ENCODE measurements at regions not wholly inside any gene's neighbourhood (a gene's known extent, or its start where the extent isn't known, plus 50 kb on each side); places are given as distances from the start of the nearest gene placed in this dataset.
"Not testable (repeated sequence)": the region's sequence is repeated elsewhere in the genome, so short reads cannot be mapped to it uniquely, and the experiment has no call there.

GRCh38 chr9:84054341-84055010 lies 73.9 kb downstream of the RMI1 start:
- FAIRE-seq, result no peak
- no peak for DNase-seq (ENCODE audit: insufficient read length, low spot score)

- DNase-seq (ENCODE audit: insufficient read length, low spot score), result no peak
- FAIRE-seq, result no peak
These were observed 77.1 kb downstream of the RMI1 start for GRCh38 chr9:84057662-84058061.

- no peak for FAIRE-seq
These were observed 79.3 kb downstream of the RMI1 start for GRCh38 chr9:84059936-84060335.

GRCh38 chr9:84061613-84062193 lies 81.1 kb downstream of the RMI1 start:
- FAIRE-seq (no peak), DNase-seq (ENCODE audit: insufficient read length, low spot score) (no peak)

More at GRCh38 chr9:84059936-84060335, 79.3 kb downstream of the RMI1 start:
- no peak for DNase-seq (ENCODE audit: insufficient read length, low spot score)

GRCh38 chr9:84062538-84062937 lies 81.9 kb downstream of the RMI1 start:
- DNase-seq (ENCODE audit: insufficient read length, low spot score) (no peak), FAIRE-seq (no peak)

GRCh38 chr9:84067821-84068220 lies 87.2 kb downstream of the RMI1 start:
- no peak for FAIRE-seq
- DNase-seq (ENCODE audit: insufficient read length, low spot score), result no peak

GRCh38 chr9:84068872-84069271 lies 88.3 kb downstream of the RMI1 start:
- no peak for FAIRE-seq

GRCh38 chr9:84070590-84070989 lies 90.0 kb downstream of the RMI1 start:
- FAIRE-seq (no peak), DNase-seq (ENCODE audit: insufficient read length, low spot score) (no peak)

More at GRCh38 chr9:84068872-84069271, 88.3 kb downstream of the RMI1 start:
- no peak for DNase-seq (ENCODE audit: insufficient read length, low spot score)

GRCh38 chr9:84072621-84073180 lies 92.1 kb downstream of the RMI1 start:
- DNase-seq (ENCODE audit: insufficient read length, low spot score) (no peak), FAIRE-seq (no peak)

- FAIRE-seq (no peak), DNase-seq (ENCODE audit: insufficient read length, low spot score) (no peak)
These were observed 94.4 kb downstream of the RMI1 start for GRCh38 chr9:84075004-84075403.

- no peak for DNase-seq (ENCODE audit: insufficient read length, low spot score)
- FAIRE-seq, result no peak
These were observed 95.8 kb downstream of the RMI1 start for GRCh38 chr9:84076384-84076783.

- FAIRE-seq; DNase-seq (ENCODE audit: insufficient read length, low spot score): not testable (repeated sequence)
These were observed 97.2 kb downstream of the RMI1 start for GRCh38 chr9:84077816-84078215.

GRCh38 chr9:84079994-84080393 lies 99.4 kb downstream of the RMI1 start:
- no peak for FAIRE-seq

GRCh38 chr9:84101964-84102632 lies 121.5 kb downstream of the RMI1 start:
- no peak for DNase-seq (ENCODE audit: insufficient read length, low spot score)
- FAIRE-seq, result no peak

More at GRCh38 chr9:84079994-84080393, 99.4 kb downstream of the RMI1 start:
- no peak for DNase-seq (ENCODE audit: insufficient read length, low spot score)

GRCh38 chr9:84103651-84104377 lies 123.2 kb downstream of the RMI1 start:
- FAIRE-seq, result no peak
- no peak for DNase-seq (ENCODE audit: insufficient read length, low spot score)

GRCh38 chr9:84107081-84107480 lies 126.5 kb downstream of the RMI1 start:
- DNase-seq (ENCODE audit: insufficient read length, low spot score) (no peak), FAIRE-seq (no peak)

- no peak for DNase-seq (ENCODE audit: insufficient read length, low spot score)
- FAIRE-seq, result no peak
These were observed 127.4 kb downstream of the RMI1 start for GRCh38 chr9:84107995-84108394.

GRCh38 chr9:84111726-84112125 lies 131.1 kb downstream of the RMI1 start:
- no peak for FAIRE-seq
- no peak for DNase-seq (ENCODE audit: insufficient read length, low spot score)

- DNase-seq (ENCODE audit: insufficient read length, low spot score) (no peak), FAIRE-seq (no peak)
These were observed 141.5 kb downstream of the RMI1 start for GRCh38 chr9:84121991-84122523.

- FAIRE-seq, result no peak
- no peak for DNase-seq (ENCODE audit: insufficient read length, low spot score)
These were observed 142.0 kb downstream of the RMI1 start for GRCh38 chr9:84122572-84122971.
